ENCODE measurements at regions not wholly inside any gene's neighbourhood (a gene's known extent, or its start where the extent isn't known, plus 50 kb on each side); places are given as distances from the start of the nearest gene placed in this dataset.

DNA sequence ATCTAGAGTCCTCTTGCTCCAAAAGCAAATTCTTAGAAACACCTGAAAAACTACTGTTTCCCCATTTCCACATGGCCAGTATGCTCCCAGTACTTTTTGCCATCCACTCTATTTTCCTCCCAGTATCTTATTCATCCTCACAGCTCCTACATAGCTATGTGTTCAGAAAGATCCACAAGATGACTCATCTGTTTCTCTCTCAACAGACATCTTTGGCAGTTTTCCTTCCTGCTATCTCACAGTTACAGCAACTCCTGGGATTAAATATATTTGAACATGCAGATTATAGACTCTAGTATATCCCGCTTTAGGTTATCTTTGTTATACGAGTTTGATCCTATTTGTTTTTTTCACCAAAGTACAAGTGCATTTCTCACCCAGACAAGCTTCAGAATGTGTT, 675.6 kb upstream of the POT1 start (continued):
- TF ChIP-seq, protein P1, sequence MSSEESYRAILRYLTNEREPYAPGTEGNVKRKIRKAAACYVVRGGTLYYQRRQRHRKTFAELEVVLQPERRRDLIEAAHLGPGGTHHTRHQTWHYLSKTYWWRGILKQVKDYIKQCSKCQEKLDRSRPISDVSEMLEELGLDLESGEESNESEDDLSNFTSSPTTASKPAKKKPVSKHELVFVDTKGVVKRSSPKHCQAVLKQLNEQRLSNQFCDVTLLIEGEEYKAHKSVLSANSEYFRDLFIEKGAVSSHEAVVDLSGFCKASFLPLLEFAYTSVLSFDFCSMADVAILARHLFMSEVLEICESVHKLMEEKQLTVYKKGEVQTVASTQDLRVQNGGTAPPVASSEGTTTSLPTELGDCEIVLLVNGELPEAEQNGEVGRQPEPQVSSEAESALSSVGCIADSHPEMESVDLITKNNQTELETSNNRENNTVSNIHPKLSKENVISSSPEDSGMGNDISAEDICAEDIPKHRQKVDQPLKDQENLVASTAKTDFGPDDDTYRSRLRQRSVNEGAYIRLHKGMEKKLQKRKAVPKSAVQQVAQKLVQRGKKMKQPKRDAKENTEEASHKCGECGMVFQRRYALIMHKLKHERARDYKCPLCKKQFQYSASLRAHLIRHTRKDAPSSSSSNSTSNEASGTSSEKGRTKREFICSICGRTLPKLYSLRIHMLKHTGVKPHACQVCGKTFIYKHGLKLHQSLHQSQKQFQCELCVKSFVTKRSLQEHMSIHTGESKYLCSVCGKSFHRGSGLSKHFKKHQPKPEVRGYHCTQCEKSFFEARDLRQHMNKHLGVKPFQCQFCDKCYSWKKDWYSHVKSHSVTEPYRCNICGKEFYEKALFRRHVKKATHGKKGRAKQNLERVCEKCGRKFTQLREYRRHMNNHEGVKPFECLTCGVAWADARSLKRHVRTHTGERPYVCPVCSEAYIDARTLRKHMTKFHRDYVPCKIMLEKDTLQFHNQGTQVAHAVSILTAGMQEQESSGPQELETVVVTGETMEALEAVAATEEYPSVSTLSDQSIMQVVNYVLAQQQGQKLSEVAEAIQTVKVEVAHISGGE (CRISPR knock-in tag; IDR thresholded peaks at IDR 0.05) = no peak
- TF ChIP-seq ARID1B (IDR thresholded peaks at IDR 0.05) (peak; percentile 77), U2AF2 (optimal IDR thresholded peaks at IDR 0.05; ENCODE audit: low read depth, low read length) (no peak), WHSC1 (IDR thresholded peaks at IDR 0.05; ENCODE audit: low read length) (no peak), NFIC (IDR thresholded peaks at IDR 0.05) (peak; percentile 37), ZNF431 (CRISPR knock-in tag; IDR thresholded peaks at IDR 0.05) (no peak), SOX6 (IDR thresholded peaks at IDR 0.05) (0 out of 2 replicates have a peak, but pooled peaks have one; percentile 16), ZNF830 (CRISPR knock-in tag; IDR thresholded peaks at IDR 0.05) (no peak), TAL1 (IDR thresholded peaks at IDR 0.05) (peak; percentile 57), FOXM1 (IDR thresholded peaks at IDR 0.05; ENCODE audit: low read depth) (peak; percentile 57; the same call in 1 of the 2 replicates), FOXM1 (CRISPR knock-in tag; IDR thresholded peaks at IDR 0.05; ENCODE audit: low read depth) (no peak), SMARCA5 (IDR thresholded peaks at IDR 0.05) (no peak), DPF2 (IDR thresholded peaks at IDR 0.05) (peak; percentile 61), SPI1 (IDR thresholded peaks at IDR 0.05; ENCODE audit: borderline replicate concordance, low read depth, low read length) (no peak), SLC30A9 (CRISPR knock-in tag; IDR thresholded peaks at IDR 0.05) (no peak), CCNT2 (IDR thresholded peaks at IDR 0.05; ENCODE audit: borderline replicate concordance, extremely low read depth, insufficient read length, low read depth, low read length) (no peak), TEAD4 (IDR thresholded peaks at IDR 0.05; ENCODE audit: low read length) (peak; percentile 64), TEAD4 (CRISPR knock-in tag; IDR thresholded peaks at IDR 0.05; ENCODE audit: borderline replicate concordance) (no peak), EP300 (IDR thresholded peaks at IDR 0.05; ENCODE audit: low read length) (peak; percentile 63; the same call in 1 of the 2 replicates), ZKSCAN8 (CRISPR knock-in tag; IDR thresholded peaks at IDR 0.05) (no peak), FOSL1 (tag; conservative IDR thresholded peaks at IDR 0.05) (peak; percentile 69), ID3 (CRISPR knock-in tag; IDR thresholded peaks at IDR 0.05) (no peak), ID3 (tag; IDR thresholded peaks at IDR 0.05) (no peak)
- TF ChIP-seq, protein P2, sequence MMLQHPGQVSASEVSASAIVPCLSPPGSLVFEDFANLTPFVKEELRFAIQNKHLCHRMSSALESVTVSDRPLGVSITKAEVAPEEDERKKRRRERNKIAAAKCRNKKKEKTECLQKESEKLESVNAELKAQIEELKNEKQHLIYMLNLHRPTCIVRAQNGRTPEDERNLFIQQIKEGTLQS (IDR thresholded peaks at IDR 0.05) = peak; percentile 79
- TF ChIP-seq, protein P2 (CRISPR knock-in tag; conservative IDR thresholded peaks at IDR 0.05) = no peak
- TF ChIP-seq, protein P3, sequence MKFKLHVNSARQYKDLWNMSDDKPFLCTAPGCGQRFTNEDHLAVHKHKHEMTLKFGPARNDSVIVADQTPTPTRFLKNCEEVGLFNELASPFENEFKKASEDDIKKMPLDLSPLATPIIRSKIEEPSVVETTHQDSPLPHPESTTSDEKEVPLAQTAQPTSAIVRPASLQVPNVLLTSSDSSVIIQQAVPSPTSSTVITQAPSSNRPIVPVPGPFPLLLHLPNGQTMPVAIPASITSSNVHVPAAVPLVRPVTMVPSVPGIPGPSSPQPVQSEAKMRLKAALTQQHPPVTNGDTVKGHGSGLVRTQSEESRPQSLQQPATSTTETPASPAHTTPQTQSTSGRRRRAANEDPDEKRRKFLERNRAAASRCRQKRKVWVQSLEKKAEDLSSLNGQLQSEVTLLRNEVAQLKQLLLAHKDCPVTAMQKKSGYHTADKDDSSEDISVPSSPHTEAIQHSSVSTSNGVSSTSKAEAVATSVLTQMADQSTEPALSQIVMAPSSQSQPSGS (CRISPR knock-in tag; IDR thresholded peaks at IDR 0.05) = no peak
